CD14-positive monocyte (primary cell): ENCODE measurements at regions not wholly inside any gene's neighbourhood (a gene's known extent, or its start where the extent isn't known, plus 50 kb on each side); places are given as distances from the start of the nearest gene placed in this dataset.

Experiments used
- DNase-seq, 3 donors: peaks; one replicate each; pipeline ENCODE4 v3.0.0-alpha.2; 2011 to 2022
- H2AFZ ChIP-seq: 2 replicates; pipeline ENCODE4 v1.6.0; 2012; ENCODE audit warnings: mild to moderate bottlenecking, low read depth, low read length, inconsistent platforms; ENCODE audit not compliant: insufficient read depth, poor library complexity, severe bottlenecking
- H3K27ac ChIP-seq, 2 donors: 1 replicate in 1 of 2; 2 replicates in 1 of 2; pipeline ENCODE4 v1.5.1; 2012 to 2013; ENCODE audit warnings: low read length in 2 of 2, control low read depth in 1 of 2, inconsistent platforms in 1 of 2, low read depth in 1 of 2, mild to moderate bottlenecking in 1 of 2
- H3K27me3 ChIP-seq, 2 donors: one replicate each; pipeline versions ENCODE4 v1.6.0 to v1.6.1; 2011 to 2013; ENCODE audit warnings: low read length in 2 of 2; ENCODE audit not compliant: control insufficient read depth in 2 of 2, insufficient read depth in 2 of 2
- H3K36me3 ChIP-seq, 2 donors: replicated peaks in 1 of 2; 1 replicate in 1 of 2; 2 replicates in 1 of 2; pipeline versions ENCODE4 v1.5.1 to v1.6.1; 2012 to 2013; ENCODE audit warnings: low read length in 2 of 2, control low read depth in 1 of 2, inconsistent platforms in 1 of 2, mild to moderate bottlenecking in 1 of 2; ENCODE audit not compliant: insufficient read depth in 2 of 2, control insufficient read depth in 1 of 2
- H3K4me1 ChIP-seq, 2 donors: 1 replicate in 1 of 2; 2 replicates in 1 of 2; pipeline versions ENCODE4 v1.5.1 to v1.6.1; 2012 to 2013; ENCODE audit warnings: low read length in 2 of 2, control low read depth in 1 of 2, inconsistent platforms in 1 of 2, mild to moderate bottlenecking in 1 of 2, moderate library complexity in 1 of 2; ENCODE audit not compliant: insufficient read depth in 2 of 2, control insufficient read depth in 1 of 2
- H3K4me2 ChIP-seq: replicated peaks from 2 replicates; pipeline ENCODE3; 2012; ENCODE audit warnings: low read length, moderate library complexity, mild to moderate bottlenecking; ENCODE audit not compliant: poor library complexity, severe bottlenecking; ENCODE audit errors: extremely low read depth
- H3K4me3 ChIP-seq, 3 experiments: fragments of 200-600 bp in 1 of 3; sonication (generic) in 1 of 3; replicated peaks in 1 of 3; 1 replicate in 2 of 3; 2 replicates in 1 of 3; pipeline ENCODE4 v1.5.1; 2011 to 2013; ENCODE audit warnings: low read length in 3 of 3, mild to moderate bottlenecking in 3 of 3, control low read depth in 2 of 3, low read depth in 2 of 3, inconsistent platforms in 1 of 3, moderate library complexity in 1 of 3
- H3K79me2 ChIP-seq: 2 replicates; pipeline ENCODE4 v1.6.0; 2012; ENCODE audit warnings: mild to moderate bottlenecking, control low read depth, inconsistent platforms, low read length, moderate library complexity; ENCODE audit not compliant: insufficient read depth
- H3K9ac ChIP-seq: 2 replicates; pipeline ENCODE4 v1.6.0; 2017; ENCODE audit warnings: low read length, mild to moderate bottlenecking; ENCODE audit not compliant: insufficient read depth, poor library complexity, severe bottlenecking
- H3K9me3 ChIP-seq, 2 donors: replicated peaks in 1 of 2; 1 replicate in 1 of 2; 2 replicates in 1 of 2; pipeline versions ENCODE4 v1.5.1 to v1.6.1; 2012 to 2013; ENCODE audit warnings: low read length in 2 of 2, control low read depth in 1 of 2; ENCODE audit not compliant: control insufficient read depth in 1 of 2, insufficient read depth in 1 of 2
- H4K20me1 ChIP-seq: 2 replicates; pipeline ENCODE4 v1.6.0; 2012; ENCODE audit warnings: mild to moderate bottlenecking, low read length, control low read depth, moderate library complexity; ENCODE audit not compliant: insufficient read depth
- H3K27ac Mint-ChIP-seq, 7 donors: one replicate each; pipeline ENCODE4 v1.8.0; 2020; ENCODE audit warnings: mild to moderate bottlenecking in 7 of 7, mixed read lengths in 7 of 7, moderate library complexity in 6 of 7, inconsistent platforms in 2 of 7
- H3K27me3 Mint-ChIP-seq, 3 donors: one replicate each; pipeline ENCODE4 v1.8.0; 2021 to 2022; ENCODE audit warnings: low read depth in 3 of 3, mild to moderate bottlenecking in 3 of 3, mixed read lengths in 3 of 3, moderate library complexity in 3 of 3, inconsistent platforms in 1 of 3
- H3K36me3 Mint-ChIP-seq, 2 donors: one replicate each; pipeline ENCODE4 v1.8.0; 2020; ENCODE audit warnings: mixed read lengths in 2 of 2, inconsistent platforms in 1 of 2, mild to moderate bottlenecking in 1 of 2
- H3K4me1 Mint-ChIP-seq: one replicate; pipeline ENCODE4 v1.8.0; 2020; ENCODE audit warnings: mild to moderate bottlenecking, mixed read lengths
- H3K4me3 Mint-ChIP-seq, 2 donors: one replicate each; pipeline ENCODE4 v1.8.0; 2020; ENCODE audit warnings: mild to moderate bottlenecking in 2 of 2, mixed read lengths in 2 of 2, moderate library complexity in 1 of 2
- H3K9me3 Mint-ChIP-seq, 7 donors: one replicate each; pipeline ENCODE4 v1.8.0; 2020 to 2022; ENCODE audit warnings: mixed read lengths in 7 of 7, mild to moderate bottlenecking in 6 of 7, moderate library complexity in 6 of 7, inconsistent platforms in 2 of 7
- CTCF ChIP-seq: fragments of 200-600 bp; IDR thresholded peaks from one replicate; pipeline ENCODE4 v1.8.0; 2022; ENCODE audit warnings: antibody characterized with exemption, mild to moderate bottlenecking
- WGBS: methylation state at CpG from one replicate; pipeline ENCODE4 v1.1.5; 2013; ENCODE audit warnings: missing lambda C conversion rate; ENCODE audit not compliant: insufficient coverage; 5-methylcytosine and 5-hydroxymethylcytosine counted together
- intact Hi-C, 2 donors: fragments of 100-400 bp; cut with micrococcal nuclease; formaldehyde crosslinking; loops; one replicate each; pipeline versions ENCODE4 v1.15.0 to v1.15.1; 2023

DNA sequence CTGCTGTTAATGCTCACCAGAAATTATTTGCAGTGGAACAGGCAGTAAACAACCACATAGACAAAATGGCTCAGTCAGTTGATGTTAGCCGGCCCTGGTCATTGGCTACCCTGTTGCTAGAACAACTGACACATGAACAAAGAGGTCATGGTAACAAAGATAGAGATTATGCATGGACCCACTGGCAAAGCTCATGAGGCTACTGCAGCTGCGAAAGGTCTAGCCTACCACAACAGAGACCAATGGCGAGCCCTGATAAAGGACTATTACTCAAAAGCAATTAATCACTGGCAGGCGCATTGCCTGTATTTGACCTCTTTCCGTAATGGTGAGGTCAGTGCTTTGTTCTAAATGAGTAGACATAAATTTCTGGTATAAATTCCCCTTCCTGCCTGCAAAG, 474.2 kb downstream of the DSC3 start:
- H2AFZ ChIP-seq = no peak overlapping the region
- no peak overlapping the region for H3K4me3 Mint-ChIP-seq
- no peaks in the 10 kb centered on the region for H3K36me3 ChIP-seq
- DNase-seq = no peak
- H3K4me1 ChIP-seq = no peaks in the 10 kb centered on the region
- peaks cover 0 to 6% (median 0%) of the 10 kb centered on the region in 7 donors for H3K9me3 Mint-ChIP-seq
- no peaks in the 10 kb centered on the region for H3K79me2 ChIP-seq
- no peak for TF ChIP-seq CTCF
- H3K4me3 ChIP-seq = no peak overlapping the region
- H3K27me3 Mint-ChIP-seq = no peaks in the 10 kb centered on the region
- H3K27me3 ChIP-seq = no peaks in the 10 kb centered on the region
- no peak overlapping the region for H3K9ac ChIP-seq
- H3K9me3 ChIP-seq = no peaks in the 10 kb centered on the region
- no peak overlapping the region for H3K4me2 ChIP-seq
- no peak overlapping the region for H3K27ac ChIP-seq
- no peaks in the 10 kb centered on the region for H4K20me1 ChIP-seq
- no peaks in the 10 kb centered on the region for H3K36me3 Mint-ChIP-seq
- WGBS = 90% methylated on average over 3 of the region's 5 CpGs
- H3K27ac Mint-ChIP-seq = no peak overlapping the region
- intact Hi-C loops = no loop called here
- no peaks in the 10 kb centered on the region for H3K4me1 Mint-ChIP-seq

- no peaks in the 10 kb centered on the region for H3K4me1 Mint-ChIP-seq
- no peak overlapping the region for H3K9ac ChIP-seq
- H2AFZ ChIP-seq = no peak overlapping the region
- DNase-seq = no peak
- no peaks in the 10 kb centered on the region for H3K4me1 ChIP-seq
- peaks cover 0 to 6% (median 0%) of the 10 kb centered on the region in 7 donors for H3K9me3 Mint-ChIP-seq
- no peaks in the 10 kb centered on the region for H3K79me2 ChIP-seq
- no peak overlapping the region for H3K27ac ChIP-seq
- H3K4me2 ChIP-seq = no peak overlapping the region
- no peaks in the 10 kb centered on the region for H3K36me3 ChIP-seq
- H4K20me1 ChIP-seq = no peaks in the 10 kb centered on the region
- TF ChIP-seq CTCF = no peak
- no peaks in the 10 kb centered on the region for H3K9me3 ChIP-seq
- no peak overlapping the region for H3K27ac Mint-ChIP-seq
- H3K4me3 Mint-ChIP-seq = no peak overlapping the region
- WGBS = no CpG with 5 or more reads among the region's 1 CpG
- intact Hi-C loops = no loop called here
- no peaks in the 10 kb centered on the region for H3K36me3 Mint-ChIP-seq
- H3K27me3 Mint-ChIP-seq = no peaks in the 10 kb centered on the region
- no peak overlapping the region for H3K4me3 ChIP-seq
- no peaks in the 10 kb centered on the region for H3K27me3 ChIP-seq
These were observed 475.7 kb downstream of the DSC3 start for GRCh38 chr18:30566877-30567276.
